ENCODE measurements at regions not wholly inside any gene's neighbourhood (a gene's known extent, or its start where the extent isn't known, plus 50 kb on each side); places are given as distances from the start of the nearest gene placed in this dataset.

GRCh38 chr5:15023266-15023665 lies 151.7 kb upstream of the ANKH start:
- TF ChIP-seq CTCF (IDR thresholded peaks at IDR 0.05; ENCODE audit: insufficient read depth, low read depth, low read length): no peak
- DNase-seq (ENCODE audit: low read depth): no peak
- no peak overlapping the region for H3K4me3 ChIP-seq (ENCODE audit: low read depth, low read length)

DNA sequence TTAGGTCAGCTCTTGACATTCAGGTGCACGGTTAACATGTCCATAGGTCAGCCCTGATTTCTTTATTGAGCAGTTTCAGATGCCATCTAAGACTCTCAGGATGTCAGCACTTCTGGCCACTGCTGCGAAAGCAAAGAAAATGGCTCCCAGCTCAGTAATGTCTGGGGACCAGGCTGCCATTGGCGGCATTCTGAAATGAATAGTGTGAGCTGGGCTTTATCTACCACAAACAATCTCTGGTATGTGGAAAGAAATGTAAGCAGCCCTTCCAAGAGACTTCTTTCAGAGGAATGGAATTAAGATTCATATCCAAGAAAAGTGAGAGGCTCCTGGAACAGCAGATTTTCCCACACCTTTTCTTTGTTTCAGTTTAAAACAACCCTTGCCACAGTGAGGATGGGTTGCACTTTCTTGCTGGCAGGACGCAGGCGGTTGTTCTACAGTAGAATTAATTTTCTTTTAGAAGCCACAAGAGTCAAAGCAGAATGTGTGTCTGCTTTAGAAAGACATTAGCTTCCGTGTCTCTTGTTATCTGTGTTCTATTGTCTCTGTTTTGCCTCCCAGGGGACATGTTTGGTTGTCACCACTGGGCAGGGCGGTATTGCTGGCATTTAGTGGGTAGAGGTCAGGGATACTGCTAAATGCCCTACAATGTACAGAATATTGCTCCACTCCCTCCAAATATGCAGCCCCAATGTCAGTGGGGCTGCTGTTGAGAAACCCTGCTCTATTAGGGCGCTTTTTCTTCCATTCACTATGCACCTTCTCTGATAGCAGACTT lies 149.9 kb upstream of the ANKH start:
- H3K4me3 ChIP-seq (ENCODE audit: low read depth, low read length): no peak overlapping the region
- peak; percentile 67 for DNase-seq (ENCODE audit: low read depth)
- TF ChIP-seq CTCF (IDR thresholded peaks at IDR 0.05; ENCODE audit: insufficient read depth, low read depth, low read length): no peak

GRCh38 chr5:15020736-15021135 lies 149.2 kb upstream of the ANKH start:
- H3K4me3 ChIP-seq (ENCODE audit: low read depth, low read length): no peak overlapping the region
- DNase-seq (ENCODE audit: low read depth): no peak
- TF ChIP-seq CTCF (IDR thresholded peaks at IDR 0.05; ENCODE audit: insufficient read depth, low read depth, low read length): no peak

DNA sequence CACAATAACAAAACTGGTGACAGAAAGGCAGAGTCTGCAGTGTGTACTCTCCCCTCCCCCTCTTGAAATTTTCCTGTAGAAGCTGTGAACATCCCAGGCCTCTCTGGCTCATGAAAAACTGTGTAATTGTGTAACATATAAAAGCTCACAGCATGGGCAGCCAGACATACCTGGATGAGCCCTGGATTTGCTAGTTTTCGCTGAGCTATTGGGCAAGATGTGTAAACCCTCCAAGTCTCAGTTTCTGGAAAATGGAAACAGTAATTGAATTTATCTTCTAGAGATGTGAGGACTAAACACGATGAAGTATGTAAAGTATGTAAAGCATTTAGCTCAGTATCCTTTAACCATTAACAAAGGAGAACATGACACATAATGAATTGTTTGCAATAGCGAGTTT lies 143.2 kb upstream of the ANKH start:
- no peak for TF ChIP-seq CTCF (IDR thresholded peaks at IDR 0.05; ENCODE audit: insufficient read depth, low read depth, low read length)
- H3K4me3 ChIP-seq (ENCODE audit: low read depth, low read length): no peak overlapping the region
- DNase-seq (ENCODE audit: low read depth): peak; percentile 48

GRCh38 chr5:15013654-15014463 lies 142.3 kb upstream of the ANKH start:
- H3K4me3 ChIP-seq (ENCODE audit: low read depth, low read length): no peak overlapping the region
- peak; percentile 59 for TF ChIP-seq CTCF (IDR thresholded peaks at IDR 0.05; ENCODE audit: insufficient read depth, low read depth, low read length)

DNA sequence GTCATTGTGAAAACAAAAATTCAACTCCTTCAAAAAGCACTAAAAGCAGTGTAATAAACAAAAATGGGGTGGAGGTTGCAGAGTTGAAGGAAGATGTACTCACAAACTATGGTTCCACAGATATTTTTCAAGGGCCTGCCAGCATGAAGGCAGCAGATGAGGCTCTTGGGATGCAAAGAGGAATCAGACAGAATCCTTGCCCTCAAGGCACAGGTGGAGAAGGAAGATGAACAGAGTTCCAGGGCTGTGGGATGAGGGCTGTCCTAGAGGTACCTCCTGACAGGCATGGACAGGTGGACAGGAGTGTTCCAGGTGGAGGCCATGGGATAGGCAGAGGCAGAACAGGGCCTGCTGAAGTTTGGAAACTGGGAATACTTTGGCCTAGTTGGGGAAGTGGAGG lies 140.5 kb upstream of the ANKH start:
- no peak overlapping the region for H3K4me3 ChIP-seq (ENCODE audit: low read depth, low read length)
- DNase-seq (ENCODE audit: low read depth): no peak
- no peak for TF ChIP-seq CTCF (IDR thresholded peaks at IDR 0.05; ENCODE audit: insufficient read depth, low read depth, low read length)

More at GRCh38 chr5:15013654-15014463, 142.3 kb upstream of the ANKH start:
- peak; percentile 80 for DNase-seq (ENCODE audit: low read depth)

Data from fibroblast of villous mesenchyme (primary cell).